Smooth muscle cell (in vitro differentiated cells): ENCODE measurements at regions not wholly inside any gene's neighbourhood (a gene's known extent, or its start where the extent isn't known, plus 50 kb on each side); places are given as distances from the start of the nearest gene placed in this dataset.

Source experiments
- DNase-seq: peaks from one replicate; lab custom pipeline; 2025; ENCODE audit not compliant: unreplicated experiment; lab: John Stamatoyannopoulos, UW
- H2AFZ ChIP-seq: fragments of 200-600 bp; sonication (generic); 2 replicates; pipeline ENCODE4 v1.6.0; 2016; ENCODE audit warnings: antibody characterized with exemption, low read depth, mild to moderate bottlenecking
- H3F3A ChIP-seq: fragments of 200-600 bp; sonication (generic); 2 replicates; pipeline ENCODE4 v1.6.0; 2017; ENCODE audit warnings: antibody characterized with exemption, low read depth
- H3K27ac ChIP-seq: fragments of 200-600 bp; sonication (generic); 2 replicates; pipeline ENCODE4 v1.5.1; 2016; ENCODE audit warnings: low read depth, mild to moderate bottlenecking
- H3K27me3 ChIP-seq: fragments of 200-600 bp; sonication (generic); 2 replicates; pipeline ENCODE4 v1.6.1; 2016; ENCODE audit warnings: low read depth, mild to moderate bottlenecking
- H3K36me3 ChIP-seq: fragments of 200-600 bp; sonication (generic); 2 replicates; pipeline ENCODE4 v1.5.1; 2016; ENCODE audit warnings: low read depth
- H3K4me1 ChIP-seq: fragments of 200-600 bp; sonication (generic); 2 replicates; pipeline ENCODE4 v1.5.1; 2016; ENCODE audit warnings: low read depth
- H3K4me2 ChIP-seq: fragments of 200-600 bp; sonication (generic); 2 replicates; pipeline ENCODE4 v1.6.0; 2016; ENCODE audit warnings: mild to moderate bottlenecking
- H3K4me3 ChIP-seq: fragments of 200-600 bp; sonication (generic); 2 replicates; pipeline ENCODE4 v1.5.1; 2016; ENCODE audit warnings: mild to moderate bottlenecking
- H3K79me2 ChIP-seq: fragments of 200-600 bp; sonication (generic); 2 replicates; pipeline ENCODE4 v1.6.0; 2016; ENCODE audit warnings: low read depth, mild to moderate bottlenecking
- H3K9ac ChIP-seq: fragments of 200-600 bp; sonication (generic); 2 replicates; pipeline ENCODE4 v1.6.0; 2016; ENCODE audit warnings: low read depth
- H3K9me3 ChIP-seq: fragments of 200-600 bp; sonication (generic); replicated peaks from 2 replicates; pipeline ENCODE4 v1.5.1; 2016; ENCODE audit warnings: low read depth
- H4K20me1 ChIP-seq: fragments of 200-600 bp; sonication (generic); 2 replicates; pipeline ENCODE4 v1.6.0; 2016; ENCODE audit warnings: low read depth
- WGBS: methylation state at CpG from one replicate; pipeline ENCODE4 v1.1.7; 2016; ENCODE audit warnings: low lambda C conversion rate; 5-methylcytosine and 5-hydroxymethylcytosine counted together
- TF ChIP-seq, protein P1 (sequence below): fragments of 200-600 bp; sonication (generic); IDR thresholded peaks from 2 replicates; pipeline ENCODE4 v1.5.1; 2017; ENCODE audit warnings: borderline replicate concordance, mild to moderate bottlenecking, antibody characterized with exemption; ENCODE audit not compliant: insufficient read depth, poor library complexity, severe bottlenecking

DNA sequence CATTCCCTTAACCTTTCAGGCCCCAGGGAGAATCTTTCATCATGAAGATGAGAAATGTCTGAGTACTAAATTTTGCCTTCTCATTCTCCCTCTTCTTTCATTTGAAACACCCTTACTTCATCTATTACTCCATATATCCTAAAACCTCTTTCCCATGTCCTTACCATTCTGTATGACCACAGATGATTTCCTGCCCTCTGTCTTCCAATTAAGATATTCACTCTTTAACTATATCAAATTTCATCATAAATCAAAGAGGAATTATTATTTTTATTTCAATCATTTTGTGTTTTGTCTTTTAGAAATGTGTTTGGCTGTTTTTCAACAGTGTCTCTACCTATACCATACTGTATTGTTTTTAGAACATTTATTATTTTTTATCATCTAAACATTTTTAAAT is 964.9 kb upstream of the KLHL29 start:
- H3K36me3 ChIP-seq: no peaks in the 10 kb centered on the region
- H3K9me3 ChIP-seq: no peaks in the 10 kb centered on the region
- no peaks in the 10 kb centered on the region for H4K20me1 ChIP-seq
- no peak for DNase-seq
- TF ChIP-seq, protein P1, sequence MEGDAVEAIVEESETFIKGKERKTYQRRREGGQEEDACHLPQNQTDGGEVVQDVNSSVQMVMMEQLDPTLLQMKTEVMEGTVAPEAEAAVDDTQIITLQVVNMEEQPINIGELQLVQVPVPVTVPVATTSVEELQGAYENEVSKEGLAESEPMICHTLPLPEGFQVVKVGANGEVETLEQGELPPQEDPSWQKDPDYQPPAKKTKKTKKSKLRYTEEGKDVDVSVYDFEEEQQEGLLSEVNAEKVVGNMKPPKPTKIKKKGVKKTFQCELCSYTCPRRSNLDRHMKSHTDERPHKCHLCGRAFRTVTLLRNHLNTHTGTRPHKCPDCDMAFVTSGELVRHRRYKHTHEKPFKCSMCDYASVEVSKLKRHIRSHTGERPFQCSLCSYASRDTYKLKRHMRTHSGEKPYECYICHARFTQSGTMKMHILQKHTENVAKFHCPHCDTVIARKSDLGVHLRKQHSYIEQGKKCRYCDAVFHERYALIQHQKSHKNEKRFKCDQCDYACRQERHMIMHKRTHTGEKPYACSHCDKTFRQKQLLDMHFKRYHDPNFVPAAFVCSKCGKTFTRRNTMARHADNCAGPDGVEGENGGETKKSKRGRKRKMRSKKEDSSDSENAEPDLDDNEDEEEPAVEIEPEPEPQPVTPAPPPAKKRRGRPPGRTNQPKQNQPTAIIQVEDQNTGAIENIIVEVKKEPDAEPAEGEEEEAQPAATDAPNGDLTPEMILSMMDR: no peak
- H3K4me2 ChIP-seq: no peak overlapping the region
- no peak overlapping the region for H3K4me3 ChIP-seq
- no peak overlapping the region for H3K9ac ChIP-seq
- no peaks in the 10 kb centered on the region for H3K4me1 ChIP-seq
- no peak overlapping the region for H2AFZ ChIP-seq
- H3K79me2 ChIP-seq: no peaks in the 10 kb centered on the region
- H3F3A ChIP-seq: no peaks in the 10 kb centered on the region
- no peaks in the 10 kb centered on the region for H3K27me3 ChIP-seq
- H3K27ac ChIP-seq: no peak overlapping the region

DNA sequence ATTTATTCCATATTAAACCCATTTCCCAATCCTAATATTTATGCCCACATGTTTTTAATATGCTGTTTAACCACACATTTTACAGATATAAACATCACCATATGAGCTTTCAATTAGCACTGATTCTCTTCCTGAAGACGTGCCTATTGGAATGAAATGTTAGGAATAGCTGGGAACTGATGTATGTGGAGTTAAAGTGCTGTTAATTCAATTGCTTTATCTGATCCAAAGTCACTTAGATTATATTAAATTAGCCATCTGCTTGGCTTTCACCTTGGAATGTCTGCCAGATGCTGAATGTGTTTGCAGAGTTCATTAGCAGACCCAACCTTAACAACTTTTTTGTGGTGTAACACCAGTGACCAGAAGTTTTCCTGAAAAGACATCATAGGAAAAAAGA is 942.9 kb upstream of the KLHL29 start:
- H3K79me2 ChIP-seq: no peaks in the 10 kb centered on the region
- H2AFZ ChIP-seq: no peak overlapping the region
- no peaks in the 10 kb centered on the region for H4K20me1 ChIP-seq
- H3F3A ChIP-seq: no peaks in the 10 kb centered on the region
- TF ChIP-seq, protein P1: no peak
- no peaks in the 10 kb centered on the region for H3K9me3 ChIP-seq
- H3K4me1 ChIP-seq: no peaks in the 10 kb centered on the region
- WGBS: 46% methylated on average over 1 of the region's 1 CpG
- H3K36me3 ChIP-seq: no peaks in the 10 kb centered on the region
- H3K27ac ChIP-seq: no peak overlapping the region
- peaks cover 11% of the 10 kb centered on the region for H3K27me3 ChIP-seq
- H3K9ac ChIP-seq: no peak overlapping the region
- no peak overlapping the region for H3K4me3 ChIP-seq
- no peak overlapping the region for H3K4me2 ChIP-seq
- DNase-seq: no peak

DNA sequence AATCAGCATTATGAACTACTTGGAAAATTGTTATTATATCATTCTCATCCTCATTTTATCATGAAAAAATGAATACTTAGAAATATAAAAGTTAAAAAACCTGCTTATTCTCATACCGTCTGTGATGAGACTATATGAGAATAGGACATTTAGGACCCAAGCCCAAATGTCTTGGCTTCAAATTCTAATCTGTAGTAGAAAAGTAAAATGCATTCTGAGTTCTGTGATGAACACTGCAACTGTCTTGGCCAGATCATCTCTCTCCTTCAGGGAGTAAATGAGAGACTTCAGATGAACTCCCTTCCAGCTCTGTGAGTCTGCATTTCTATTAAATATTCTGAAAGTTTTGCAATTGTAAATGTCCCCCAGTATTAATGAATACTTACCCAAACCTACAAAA is 940.7 kb upstream of the KLHL29 start:
- WGBS: 89% methylated on average over 1 of the region's 1 CpG
- Histone ChIP-seq H2AFZ (no peak overlapping the region), H3K27ac (no peak overlapping the region), H3K4me3 (no peak overlapping the region), H3K9ac (no peak overlapping the region), H3K36me3 (no peaks in the 10 kb centered on the region), H3K4me2 (no peak overlapping the region), H3F3A (no peaks in the 10 kb centered on the region), H3K27me3 (peaks cover 7% of the 10 kb centered on the region), H4K20me1 (no peaks in the 10 kb centered on the region), H3K4me1 (no peaks in the 10 kb centered on the region), H3K79me2 (no peaks in the 10 kb centered on the region), H3K9me3 (no peaks in the 10 kb centered on the region)
- no peak for DNase-seq
- TF ChIP-seq, protein P1: no peak

DNA sequence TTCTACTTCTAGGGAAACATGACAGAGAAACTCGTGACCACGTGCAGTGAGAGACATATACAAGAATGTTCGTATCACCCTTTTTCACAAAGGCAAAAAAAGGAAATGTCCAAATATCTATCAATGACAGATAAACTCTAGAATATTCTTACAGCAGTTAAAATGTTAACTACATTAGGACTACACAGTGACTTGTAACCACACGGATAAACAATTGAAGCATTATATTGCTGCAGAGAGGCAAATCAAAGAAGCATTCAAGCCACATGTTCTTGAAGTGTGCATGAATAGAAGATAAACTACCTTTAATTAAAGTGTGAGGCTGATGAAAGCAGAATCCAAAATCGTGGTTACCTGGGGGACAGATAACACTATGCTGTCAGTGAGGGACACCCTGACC is 935.3 kb upstream of the KLHL29 start:
- no peaks in the 10 kb centered on the region for H3K9me3 ChIP-seq
- H3K4me3 ChIP-seq: no peak overlapping the region
- H3K36me3 ChIP-seq: no peaks in the 10 kb centered on the region
- H3K4me2 ChIP-seq: no peak overlapping the region
- no peaks in the 10 kb centered on the region for H4K20me1 ChIP-seq
- no peaks in the 10 kb centered on the region for H3K27me3 ChIP-seq
- no peak for DNase-seq
- WGBS: 84% methylated on average over 5 of the region's 5 CpGs
- no peak overlapping the region for H3K9ac ChIP-seq
- H3K79me2 ChIP-seq: no peaks in the 10 kb centered on the region
- no peaks in the 10 kb centered on the region for H3F3A ChIP-seq
- TF ChIP-seq, protein P1: no peak
- no peaks in the 10 kb centered on the region for H3K4me1 ChIP-seq
- no peak overlapping the region for H2AFZ ChIP-seq
- no peak overlapping the region for H3K27ac ChIP-seq
